Stomach (tissue), 8 donors: ENCODE measurements at regions not wholly inside any gene's neighbourhood (a gene's known extent, or its start where the extent isn't known, plus 50 kb on each side); places are given as distances from the start of the nearest gene placed in this dataset.
"Not testable (repeated sequence)": the region's sequence is repeated elsewhere in the genome, so short reads cannot be mapped to it uniquely, and the experiment has no call there.

Experiments
- DNase-seq, 2 donors: peaks; one replicate each; pipeline versions ENCODE4 v3.0.0 to v3.0.0-alpha.2; 2013 to 2019
- H3K27ac ChIP-seq, 5 donors: fragments of 200-600 bp in 4 of 5; sonication (generic) in 4 of 5; one replicate each; pipeline ENCODE4 v1.5.1; 2013 to 2019; ENCODE audit warnings: mild to moderate bottlenecking in 1 of 5, moderate library complexity in 1 of 5
- H3K27me3 ChIP-seq, 3 donors: fragments of 200-600 bp; sonication (generic); one replicate each; pipeline ENCODE4 v1.5.1; 2017 to 2019; ENCODE audit warnings: mixed run types in 1 of 3
- H3K36me3 ChIP-seq, 4 donors: fragments of 200-600 bp; sonication (generic); 1 replicate in 3 of 4; 2 replicates in 1 of 4; pipeline ENCODE4 v1.5.1; 2016 to 2019
- H3K4me1 ChIP-seq, 4 donors: fragments of 200-600 bp; sonication (generic); one replicate each; pipeline ENCODE4 v1.5.1; 2016 to 2019
- H3K4me3 ChIP-seq, 4 donors: fragments of 200-600 bp; sonication (generic) in 3 of 4; one replicate each; pipeline ENCODE4 v1.5.1; 2016 to 2019; ENCODE audit warnings: mild to moderate bottlenecking in 1 of 4
- H3K9me3 ChIP-seq, 4 donors: fragments of 200-600 bp; sonication (generic); one replicate each; pipeline ENCODE4 v1.5.1; 2016 to 2019
- EP300 ChIP-seq: sonication (generic); formaldehyde crosslinking; IDR thresholded peaks from one replicate; pipeline ENCODE4 v1.6.1; 2017; ENCODE audit warnings: antibody characterized with exemption
- POLR2A ChIP-seq, 4 donors: fragments of 450-650 bp; IDR thresholded peaks; one replicate each; pipeline ENCODE4 v1.6.1; 2016; ENCODE audit warnings: antibody characterized with exemption in 4 of 4, control low read depth in 2 of 4, mild to moderate bottlenecking in 1 of 4, moderate library complexity in 1 of 4
- POLR2AphosphoS5 ChIP-seq, 3 donors: sonication (generic); formaldehyde crosslinking; IDR thresholded peaks; one replicate each; pipeline ENCODE4 v1.6.1; 2016; ENCODE audit warnings: antibody characterized with exemption in 3 of 3
- WGBS, 5 donors: extraction: QIAGEN DNeasy Blood & Tissue Kit in 3 of 5; methylation state at CpG; one replicate each; pipeline versions ENCODE4 v1.1.5 to v1.1.7; 2013 to 2018; 5-methylcytosine and 5-hydroxymethylcytosine counted together
- intact Hi-C: fragments of 100-400 bp; cut with DNase I; formaldehyde crosslinking; loops from one replicate; pipeline ENCODE4 v1.15.1; 2023; ENCODE audit warnings: low total_unique reads
- TF ChIP-seq, protein P1 (sequence below), 7 experiments: fragments of 450-650 bp in 4 of 7; fragments of 200-600 bp in 3 of 7; sonication (generic) in 3 of 7; IDR thresholded peaks; one replicate each; pipeline ENCODE4 v1.5.1; 2016 to 2019; ENCODE audit warnings: antibody characterized with exemption in 7 of 7, control low read depth in 2 of 7, mild to moderate bottlenecking in 1 of 7
- donor health status: healthy with polysubstance abuse.
- donor health status: Bipolar disorder and iron deficiency.
- donor health status: healthy.

DNA sequence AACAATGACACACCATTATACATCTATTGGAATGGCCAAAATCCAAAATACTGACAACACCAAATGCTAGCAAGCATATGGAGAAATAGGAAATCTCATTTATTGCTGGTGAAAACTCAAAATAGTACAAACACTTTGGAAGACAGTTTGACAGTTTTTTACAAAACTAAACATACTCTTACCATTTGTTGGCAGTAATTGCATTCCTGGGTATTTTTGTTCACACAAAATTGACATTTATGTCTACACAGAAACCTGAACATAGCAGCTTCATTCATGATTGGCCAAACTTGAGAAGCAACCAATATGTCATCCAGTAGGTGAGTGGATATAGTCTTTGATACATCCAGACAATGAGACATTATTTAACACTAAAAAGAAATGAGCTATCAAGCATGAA lies 489.9 kb downstream of the PLOD2 start:
- Histone ChIP-seq H3K9me3 (no peaks in the 10 kb centered on the region), H3K4me1 (no peaks in the 10 kb centered on the region), H3K27me3 (no peaks in the 10 kb centered on the region), H3K27ac (no peak overlapping the region), H3K36me3 (no peaks in the 10 kb centered on the region), H3K4me3 (no peak overlapping the region)
- no peak for TF ChIP-seq POLR2AphosphoS5 (IDR thresholded peaks at IDR 0.05)
- TF ChIP-seq EP300 = no peak
- TF ChIP-seq, protein P1, sequence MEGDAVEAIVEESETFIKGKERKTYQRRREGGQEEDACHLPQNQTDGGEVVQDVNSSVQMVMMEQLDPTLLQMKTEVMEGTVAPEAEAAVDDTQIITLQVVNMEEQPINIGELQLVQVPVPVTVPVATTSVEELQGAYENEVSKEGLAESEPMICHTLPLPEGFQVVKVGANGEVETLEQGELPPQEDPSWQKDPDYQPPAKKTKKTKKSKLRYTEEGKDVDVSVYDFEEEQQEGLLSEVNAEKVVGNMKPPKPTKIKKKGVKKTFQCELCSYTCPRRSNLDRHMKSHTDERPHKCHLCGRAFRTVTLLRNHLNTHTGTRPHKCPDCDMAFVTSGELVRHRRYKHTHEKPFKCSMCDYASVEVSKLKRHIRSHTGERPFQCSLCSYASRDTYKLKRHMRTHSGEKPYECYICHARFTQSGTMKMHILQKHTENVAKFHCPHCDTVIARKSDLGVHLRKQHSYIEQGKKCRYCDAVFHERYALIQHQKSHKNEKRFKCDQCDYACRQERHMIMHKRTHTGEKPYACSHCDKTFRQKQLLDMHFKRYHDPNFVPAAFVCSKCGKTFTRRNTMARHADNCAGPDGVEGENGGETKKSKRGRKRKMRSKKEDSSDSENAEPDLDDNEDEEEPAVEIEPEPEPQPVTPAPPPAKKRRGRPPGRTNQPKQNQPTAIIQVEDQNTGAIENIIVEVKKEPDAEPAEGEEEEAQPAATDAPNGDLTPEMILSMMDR (IDR thresholded peaks at IDR 0.05) = no peak
- no peak for TF ChIP-seq POLR2A (IDR thresholded peaks at IDR 0.05)
- no peak for DNase-seq
- intact Hi-C loops = no loop called here

DNA sequence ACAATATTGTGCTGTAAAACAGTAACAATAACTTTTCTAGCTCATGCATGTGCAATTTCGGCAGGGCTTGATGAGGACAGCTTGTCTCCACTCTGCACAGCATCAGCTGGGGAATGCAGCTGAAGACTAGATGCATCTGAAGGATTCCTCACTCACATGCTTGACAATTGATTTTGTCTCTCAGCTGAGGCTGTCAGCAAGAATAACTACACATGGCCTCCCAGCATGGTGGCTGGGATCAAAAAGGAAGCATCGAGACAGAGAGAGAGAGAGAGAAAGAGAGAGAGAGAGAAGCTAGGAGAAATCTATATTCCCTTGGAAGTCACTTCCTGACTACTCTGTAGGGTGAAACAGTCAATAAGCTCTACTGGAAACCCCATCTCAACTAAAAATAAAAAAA lies 487.1 kb downstream of the PLOD2 start:
- TF ChIP-seq EP300 (no peak), POLR2AphosphoS5 (IDR thresholded peaks at IDR 0.05) (no peak), POLR2A (IDR thresholded peaks at IDR 0.05) (no peak)
- TF ChIP-seq, protein P1 (IDR thresholded peaks at IDR 0.05) = no peak
- intact Hi-C loops = no loop called here

DNA sequence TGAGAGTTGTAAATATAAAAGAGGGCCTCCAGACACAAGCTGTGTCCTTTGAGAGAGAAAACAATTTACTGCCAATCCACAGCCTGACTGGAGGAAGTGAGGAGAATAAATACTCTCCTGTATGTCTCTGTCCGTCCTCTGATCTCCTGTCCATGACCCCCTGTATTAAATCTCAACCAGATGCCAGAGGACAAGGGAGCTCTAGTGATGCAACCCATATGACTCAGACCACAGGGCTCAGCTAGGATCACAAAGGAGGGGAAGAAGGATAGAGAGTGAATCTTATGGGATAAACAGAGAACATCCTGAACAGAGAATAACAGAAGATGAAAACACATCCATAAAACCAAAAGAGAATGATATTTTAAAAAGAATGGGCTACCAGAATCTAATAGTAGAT lies 482.6 kb downstream of the PLOD2 start:
- Histone ChIP-seq H3K27me3 (no peaks in the 10 kb centered on the region), H3K4me1 (no peaks in the 10 kb centered on the region), H3K36me3 (no peaks in the 10 kb centered on the region), H3K4me3 (no peak overlapping the region), H3K27ac (no peak overlapping the region), H3K9me3 (no peaks in the 10 kb centered on the region)
- WGBS, 5 donors = 53 to 81% (median 73%) methylated on average over 1 of the region's 1 CpG
- DNase-seq = no peak
- intact Hi-C loops = no loop called here
- TF ChIP-seq POLR2A (IDR thresholded peaks at IDR 0.05) = no peak
- no peak for TF ChIP-seq EP300
- TF ChIP-seq POLR2AphosphoS5 (IDR thresholded peaks at IDR 0.05) = no peak
- TF ChIP-seq, protein P1 (IDR thresholded peaks at IDR 0.05) = no peak

More for the DNA sequence above, 487.1 kb downstream of the PLOD2 start:
- no peaks in the 10 kb centered on the region for H3K4me1 ChIP-seq
- no peaks in the 10 kb centered on the region for H3K36me3 ChIP-seq
- no peaks in the 10 kb centered on the region for H3K9me3 ChIP-seq
- 57 to 73% (median 68%) methylated on average over 2 of the region's 2 CpGs for WGBS, 5 donors
- H3K27me3 ChIP-seq = no peaks in the 10 kb centered on the region
- H3K27ac ChIP-seq = no peak overlapping the region
- H3K4me3 ChIP-seq = no peak overlapping the region
- DNase-seq = no peak

DNA sequence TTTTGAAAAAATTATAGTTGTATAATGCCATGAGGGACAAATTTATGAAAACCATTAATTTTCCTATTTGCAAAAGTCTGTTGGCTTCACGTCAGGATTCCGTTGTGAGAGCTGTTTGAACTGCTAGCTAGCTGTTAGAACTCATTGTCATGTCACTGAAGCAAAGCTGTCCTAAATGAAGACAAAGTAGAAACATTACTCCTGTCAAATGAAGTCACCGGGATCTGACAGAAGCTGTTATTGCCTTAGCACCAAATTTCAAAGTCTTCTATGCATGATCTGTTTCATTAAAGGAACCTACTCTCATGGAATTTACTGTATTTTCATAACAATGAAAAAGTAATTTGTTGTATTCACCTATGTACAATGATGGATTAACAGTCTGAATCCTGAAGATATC lies 479.8 kb downstream of the PLOD2 start:
- 65 to 83% (median 76%) methylated on average over 3 of the region's 3 CpGs for WGBS, 5 donors
- Histone ChIP-seq H3K9me3 (no peaks in the 10 kb centered on the region), H3K4me1 (no peaks in the 10 kb centered on the region), H3K36me3 (no peaks in the 10 kb centered on the region), H3K27ac (no peak overlapping the region), H3K4me3 (no peak overlapping the region), H3K27me3 (no peaks in the 10 kb centered on the region)
- TF ChIP-seq EP300 = no peak
- TF ChIP-seq POLR2AphosphoS5 (IDR thresholded peaks at IDR 0.05) = no peak
- TF ChIP-seq POLR2A (IDR thresholded peaks at IDR 0.05) = no peak
- TF ChIP-seq, protein P1 (IDR thresholded peaks at IDR 0.05) = no peak
- no peak for DNase-seq
- intact Hi-C loops = no loop called here

DNA sequence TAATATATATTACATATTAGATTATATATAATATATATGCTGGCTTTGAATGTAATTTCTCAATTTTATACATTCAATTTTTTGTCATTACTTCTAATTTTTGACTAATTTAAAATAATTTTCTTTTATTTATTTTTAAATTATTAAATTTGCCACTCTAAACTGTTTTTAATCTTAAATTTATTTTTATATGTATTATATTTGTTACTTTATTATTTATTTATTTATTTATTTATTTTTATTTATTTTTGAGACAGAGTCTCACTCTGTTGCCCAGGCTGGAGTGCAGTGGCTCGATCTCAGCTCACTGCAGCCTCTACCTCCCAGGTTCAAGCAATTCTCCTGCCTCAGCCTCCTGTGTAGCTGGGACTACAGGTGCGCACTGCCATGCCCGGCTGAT lies 473.0 kb downstream of the PLOD2 start:
- H3K27ac ChIP-seq, intact Hi-C loops, H3K4me3 ChIP-seq, H3K27me3 ChIP-seq, DNase-seq, H3K36me3 ChIP-seq, H3K4me1 ChIP-seq, H3K9me3 ChIP-seq: not testable (repeated sequence)
- 69 to 97% (median 92%) methylated on average over 3 of the region's 3 CpGs for WGBS, 5 donors
